Loucy (cell line): ENCODE measurements at regions not wholly inside any gene's neighbourhood (a gene's known extent, or its start where the extent isn't known, plus 50 kb on each side); places are given as distances from the start of the nearest gene placed in this dataset.

Experiments
- H2AFZ ChIP-seq: fragments of 200-600 bp; sonication (generic); 2 replicates; pipeline ENCODE4 v1.6.0; 2016; ENCODE audit warnings: antibody characterized with exemption, mild to moderate bottlenecking, low read length, moderate library complexity
- H3F3A ChIP-seq: fragments of 200-600 bp; 2 replicates; pipeline ENCODE4 v1.6.0; 2016; ENCODE audit warnings: antibody characterized with exemption, low read depth, mild to moderate bottlenecking
- H3K27me3 ChIP-seq: fragments of 200-600 bp; sonication (generic); 2 replicates; pipeline ENCODE4 v1.6.1; 2014; ENCODE audit warnings: low read length, mild to moderate bottlenecking; ENCODE audit not compliant: insufficient read depth, poor library complexity, severe bottlenecking
- H3K36me3 ChIP-seq: fragments of 200-600 bp; sonication (generic); 2 replicates; pipeline ENCODE4 v1.6.1; 2016; ENCODE audit warnings: low read length; ENCODE audit not compliant: insufficient read depth
- H3K4me1 ChIP-seq: fragments of 200-600 bp; sonication (generic); 2 replicates; pipeline ENCODE4 v1.5.1; 2014; ENCODE audit warnings: low read length, mild to moderate bottlenecking; ENCODE audit not compliant: insufficient read depth, poor library complexity, severe bottlenecking
- H3K4me2 ChIP-seq: fragments of 200-600 bp; sonication (generic); 2 replicates; pipeline ENCODE4 v1.6.0; 2014; ENCODE audit warnings: antibody characterized with exemption, low read length, low read depth, mild to moderate bottlenecking; ENCODE audit not compliant: poor library complexity, severe bottlenecking
- H3K4me3 ChIP-seq: fragments of 200-600 bp; sonication (generic); 2 replicates; pipeline ENCODE4 v1.5.1; 2014; ENCODE audit warnings: low read length, mild to moderate bottlenecking, mixed read lengths; ENCODE audit not compliant: poor library complexity, severe bottlenecking
- H3K79me2 ChIP-seq: fragments of 200-600 bp; sonication (generic); 2 replicates; pipeline ENCODE4 v1.6.1; 2014; ENCODE audit warnings: low read length; ENCODE audit not compliant: insufficient read depth
- H3K9ac ChIP-seq: fragments of 200-600 bp; sonication (generic); 2 replicates; pipeline ENCODE4 v1.6.0; 2014; ENCODE audit warnings: mild to moderate bottlenecking, low read depth, low read length, moderate library complexity; ENCODE audit not compliant: poor library complexity, severe bottlenecking
- H3K9me2 ChIP-seq: fragments of 200-600 bp; sonication (generic); replicated peaks from 2 replicates; pipeline ENCODE4 v1.6.1; 2016; ENCODE audit warnings: low read depth, low read length, mixed read lengths
- H3K9me3 ChIP-seq: fragments of 200-600 bp; sonication (generic); 2 replicates; pipeline ENCODE4 v1.6.1; 2014; ENCODE audit warnings: mild to moderate bottlenecking, antibody characterized with exemption, low read length, low read depth; ENCODE audit not compliant: insufficient read depth
- H4K20me1 ChIP-seq: fragments of 200-600 bp; sonication (generic); 2 replicates; pipeline ENCODE4 v1.6.0; 2014; ENCODE audit warnings: antibody characterized with exemption, low read length, mild to moderate bottlenecking; ENCODE audit not compliant: insufficient read depth, poor library complexity, severe bottlenecking
- EZH2phosphoT487 ChIP-seq: fragments of 200-600 bp; IDR thresholded peaks from 2 replicates; pipeline ENCODE4 v1.6.1; 2018; ENCODE audit warnings: antibody characterized with exemption, mild to moderate bottlenecking, moderate library complexity, borderline replicate concordance
- TF ChIP-seq, protein P1 (sequence below): fragments of 200-600 bp; sonication (generic); conservative IDR thresholded peaks from 2 replicates; pipeline ENCODE4 v1.5.1; 2014; ENCODE audit warnings: mild to moderate bottlenecking, antibody characterized with exemption, low read length

DNA sequence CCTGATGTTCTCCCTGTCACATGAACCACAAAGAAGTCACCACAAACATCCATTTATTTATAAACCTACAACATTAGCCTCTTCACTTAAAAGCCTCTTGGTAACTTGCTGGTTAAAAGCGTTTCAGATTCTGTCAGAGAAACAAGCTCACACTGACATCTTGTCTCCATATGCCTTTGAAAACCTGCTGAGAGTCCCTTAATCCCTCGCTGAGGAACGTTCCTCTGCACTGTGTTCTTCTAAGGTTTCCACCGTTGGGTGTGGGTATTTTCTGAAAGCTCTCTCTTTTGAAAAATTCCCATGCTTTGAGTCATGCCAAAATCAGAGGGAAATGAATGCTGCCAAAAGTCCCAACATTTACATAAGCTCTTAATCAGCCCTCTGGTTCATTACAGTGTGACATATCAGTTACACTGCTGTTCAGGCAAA, 149.8 kb downstream of the CCDC34 start:
- Histone ChIP-seq H3K9me3 (no peaks in the 10 kb centered on the region), H3F3A (no peaks in the 10 kb centered on the region), H3K27me3 (no peaks in the 10 kb centered on the region), H3K9ac (no peak overlapping the region), H4K20me1 (no peaks in the 10 kb centered on the region), H3K79me2 (no peaks in the 10 kb centered on the region), H3K9me2 (no peaks in the 10 kb centered on the region), H3K4me2 (no peak overlapping the region), H3K4me1 (peaks cover 9% of the 10 kb centered on the region), H3K36me3 (no peaks in the 10 kb centered on the region), H2AFZ (no peak overlapping the region), H3K4me3 (no peak overlapping the region)
- no peak for TF ChIP-seq EZH2phosphoT487
- TF ChIP-seq, protein P1, sequence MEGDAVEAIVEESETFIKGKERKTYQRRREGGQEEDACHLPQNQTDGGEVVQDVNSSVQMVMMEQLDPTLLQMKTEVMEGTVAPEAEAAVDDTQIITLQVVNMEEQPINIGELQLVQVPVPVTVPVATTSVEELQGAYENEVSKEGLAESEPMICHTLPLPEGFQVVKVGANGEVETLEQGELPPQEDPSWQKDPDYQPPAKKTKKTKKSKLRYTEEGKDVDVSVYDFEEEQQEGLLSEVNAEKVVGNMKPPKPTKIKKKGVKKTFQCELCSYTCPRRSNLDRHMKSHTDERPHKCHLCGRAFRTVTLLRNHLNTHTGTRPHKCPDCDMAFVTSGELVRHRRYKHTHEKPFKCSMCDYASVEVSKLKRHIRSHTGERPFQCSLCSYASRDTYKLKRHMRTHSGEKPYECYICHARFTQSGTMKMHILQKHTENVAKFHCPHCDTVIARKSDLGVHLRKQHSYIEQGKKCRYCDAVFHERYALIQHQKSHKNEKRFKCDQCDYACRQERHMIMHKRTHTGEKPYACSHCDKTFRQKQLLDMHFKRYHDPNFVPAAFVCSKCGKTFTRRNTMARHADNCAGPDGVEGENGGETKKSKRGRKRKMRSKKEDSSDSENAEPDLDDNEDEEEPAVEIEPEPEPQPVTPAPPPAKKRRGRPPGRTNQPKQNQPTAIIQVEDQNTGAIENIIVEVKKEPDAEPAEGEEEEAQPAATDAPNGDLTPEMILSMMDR, result no peak

DNA sequence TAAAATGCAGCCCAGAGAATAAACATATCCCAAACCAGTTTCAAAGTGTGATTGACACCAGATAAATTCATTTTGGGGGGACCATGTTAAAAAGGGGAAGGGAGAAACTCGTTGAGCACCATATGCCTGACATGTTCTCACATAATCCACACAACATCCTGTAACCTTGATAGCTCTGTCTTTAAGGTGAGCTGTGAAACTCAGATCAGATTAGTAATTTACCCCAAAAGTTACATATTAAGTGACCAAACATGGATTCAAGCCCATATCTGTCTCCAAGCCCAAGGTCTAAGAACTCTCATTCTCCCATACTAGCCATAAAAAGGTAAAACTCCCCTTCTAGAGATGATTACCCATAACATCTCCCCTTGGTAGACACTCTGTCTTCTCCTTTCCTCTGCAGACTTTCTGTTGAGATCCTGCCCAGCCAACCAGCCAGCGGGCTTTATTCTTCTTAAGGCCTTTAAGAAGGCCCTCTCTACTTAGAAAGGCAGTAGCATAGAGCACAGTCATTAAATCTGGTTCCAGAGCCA, 150.7 kb downstream of the CCDC34 start:
- Histone ChIP-seq H3K4me1 (peaks cover 9% of the 10 kb centered on the region), H3K9ac (no peak overlapping the region), H3F3A (no peaks in the 10 kb centered on the region), H3K9me2 (no peaks in the 10 kb centered on the region), H3K4me3 (no peak overlapping the region), H3K27me3 (no peaks in the 10 kb centered on the region), H3K4me2 (no peak overlapping the region), H4K20me1 (no peaks in the 10 kb centered on the region), H2AFZ (no peak overlapping the region), H3K79me2 (no peaks in the 10 kb centered on the region), H3K36me3 (no peaks in the 10 kb centered on the region), H3K9me3 (no peaks in the 10 kb centered on the region)
- no peak for TF ChIP-seq EZH2phosphoT487
- TF ChIP-seq, protein P1, result no peak

DNA sequence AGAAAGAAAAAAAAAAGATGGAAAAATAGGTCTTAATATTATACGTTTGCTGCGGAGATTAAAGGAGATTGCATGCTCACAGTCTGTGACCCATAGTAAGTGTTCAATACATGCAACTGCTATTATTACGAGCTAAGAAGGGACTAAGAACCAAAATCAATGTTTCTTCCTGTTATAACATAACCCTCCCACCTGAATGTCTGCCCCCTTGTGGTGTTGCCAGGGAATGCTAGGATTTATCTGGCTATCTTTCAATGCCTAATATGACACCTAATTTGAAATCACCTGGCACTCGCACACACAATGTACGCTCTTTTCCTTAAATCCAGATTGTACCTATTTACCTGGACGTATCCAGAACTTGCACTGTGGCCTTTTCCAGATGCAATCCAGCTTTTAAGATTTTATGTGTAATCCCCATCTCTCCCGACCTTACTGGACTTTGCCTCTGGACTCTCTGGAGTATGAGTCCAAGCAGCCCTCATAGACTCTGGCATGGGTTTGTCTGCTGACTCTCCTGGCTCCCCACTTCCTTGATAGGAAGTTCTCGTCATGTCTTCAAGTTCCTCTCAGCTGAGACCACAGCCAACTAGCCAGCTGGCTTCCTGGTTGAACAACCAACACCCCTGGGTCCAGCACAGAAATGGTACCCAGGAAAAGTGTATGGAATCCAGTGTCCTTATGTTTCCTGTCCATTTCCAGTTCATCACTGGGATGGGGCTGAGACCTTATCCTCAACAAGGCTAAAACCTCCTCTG, 151.5 kb downstream of the CCDC34 start:
- H3F3A ChIP-seq, result no peaks in the 10 kb centered on the region
- H3K4me3 ChIP-seq, result no peak overlapping the region
- TF ChIP-seq, protein P1, result peak; percentile 86
- TF ChIP-seq EZH2phosphoT487, result no peak
- H3K27me3 ChIP-seq, result no peaks in the 10 kb centered on the region
- no peaks in the 10 kb centered on the region for H3K79me2 ChIP-seq
- no peak overlapping the region for H2AFZ ChIP-seq
- no peak overlapping the region for H3K9ac ChIP-seq
- H4K20me1 ChIP-seq, result no peaks in the 10 kb centered on the region
- H3K4me2 ChIP-seq, result no peak overlapping the region
- no peaks in the 10 kb centered on the region for H3K36me3 ChIP-seq
- no peaks in the 10 kb centered on the region for H3K9me2 ChIP-seq
- H3K9me3 ChIP-seq, result no peaks in the 10 kb centered on the region
- H3K4me1 ChIP-seq, result peaks cover 9% of the 10 kb centered on the region
